Upper lobe of left lung (tissue), 6 donors: ENCODE measurements at regions not wholly inside any gene's neighbourhood (a gene's known extent, or its start where the extent isn't known, plus 50 kb on each side); places are given as distances from the start of the nearest gene placed in this dataset.
A peak's percentile ranks its signal among the peaks of the same experiment; 100 is the strongest.

Source experiments
- ATAC-seq, 2 donors: fragments of 200-7000 bp; cut with Tn5 transposase; one replicate each; pipeline ENCODE4 v1.9.1; 2022; ENCODE audit warnings: mild to moderate bottlenecking in 2 of 2, moderate library complexity in 2 of 2; ENCODE audit not compliant: low FRiP score in 2 of 2
- DNase-seq, 2 donors: peaks; one replicate each; pipeline ENCODE4 v3.0.0-alpha.2; 2019 to 2020
- H3K27ac ChIP-seq, 4 donors: fragments of 200-600 bp; sonication (generic); one replicate each; pipeline ENCODE4 v1.5.1; 2016 to 2019
- H3K27me3 ChIP-seq, 4 donors: fragments of 200-600 bp; sonication (generic); one replicate each; pipeline ENCODE4 v1.5.1; 2017 to 2019
- H3K36me3 ChIP-seq, 4 donors: fragments of 200-600 bp; sonication (generic); one replicate each; pipeline ENCODE4 v1.5.1; 2016 to 2019
- H3K4me1 ChIP-seq, 4 donors: fragments of 200-600 bp; sonication (generic); one replicate each; pipeline ENCODE4 v1.5.1; 2018 to 2019
- H3K4me3 ChIP-seq, 4 donors: fragments of 200-600 bp; sonication (generic); one replicate each; pipeline ENCODE4 v1.5.1; 2017 to 2019; ENCODE audit warnings: mild to moderate bottlenecking in 2 of 4, moderate library complexity in 1 of 4
- H3K9me3 ChIP-seq, 4 donors: fragments of 200-600 bp; sonication (generic); one replicate each; pipeline ENCODE4 v1.5.1; 2018 to 2019
- CTCF ChIP-seq, 6 experiments: fragments of 450-650 bp in 4 of 6; fragments of 200-600 bp in 2 of 6; sonication (generic) in 2 of 6; IDR thresholded peaks; one replicate each; pipeline ENCODE4 v1.5.1; 2016 to 2019; ENCODE audit warnings: antibody characterized with exemption in 6 of 6
- EP300 ChIP-seq, 4 donors: sonication (generic); formaldehyde crosslinking; IDR thresholded peaks; one replicate each; pipeline ENCODE4 v1.5.1; 2017; ENCODE audit warnings: antibody characterized with exemption in 4 of 4, control low read depth in 2 of 4
- POLR2A ChIP-seq, 4 donors: fragments of 450-650 bp; IDR thresholded peaks; one replicate each; pipeline ENCODE4 v1.5.1; 2016 to 2017; ENCODE audit warnings: antibody characterized with exemption in 4 of 4, mild to moderate bottlenecking in 2 of 4
- POLR2AphosphoS5 ChIP-seq, 2 donors: sonication (generic); formaldehyde crosslinking; IDR thresholded peaks; one replicate each; pipeline ENCODE4 v1.5.1; 2017; ENCODE audit warnings: antibody characterized with exemption in 2 of 2
- WGBS, 2 donors: methylation state at CpG; one replicate each; pipeline ENCODE4 v1.1.5; 2017 to 2018; 5-methylcytosine and 5-hydroxymethylcytosine counted together
- donor health status: DM: no; HTN: no; CAD: no; lungs with moderate emphysema.
- donor health status: DM: no; HTN: yes; CAD: no; lungs with severe emphysema.

- Histone ChIP-seq H3K36me3 (no peaks in the 10 kb centered on the region), H3K9me3 (no peaks in the 10 kb centered on the region), H3K27ac (no peak overlapping the region), H3K4me3 (no peak overlapping the region), H3K27me3 (no peaks in the 10 kb centered on the region), H3K4me1 (no peaks in the 10 kb centered on the region)
- WGBS, 2 donors = 58 to 63% methylated on average over 5 to 7 of the region's 7 CpGs
- DNase-seq (no peak), ATAC-seq (no peak)
- TF ChIP-seq CTCF (IDR thresholded peaks at IDR 0.05) (no peak), POLR2A (IDR thresholded peaks at IDR 0.05) (no peak), POLR2AphosphoS5 (IDR thresholded peaks at IDR 0.05) (no peak), EP300 (IDR thresholded peaks at IDR 0.05) (no peak)
These were observed 235.6 kb upstream of the MOCS1 start for GRCh38 chr6:40169878-40170277.

- Histone ChIP-seq H3K4me3 (no peak overlapping the region), H3K36me3 (no peaks in the 10 kb centered on the region), H3K9me3 (no peaks in the 10 kb centered on the region), H3K4me1 (no peaks in the 10 kb centered on the region), H3K27ac (no peak overlapping the region), H3K27me3 (no peaks in the 10 kb centered on the region)
- DNase-seq = no peak
- ATAC-seq = no peak
- TF ChIP-seq CTCF (IDR thresholded peaks at IDR 0.05) = no peak
These were observed 232.7 kb upstream of the MOCS1 start for GRCh38 chr6:40166963-40167362.

GRCh38 chr6:40165036-40165709 is 230.9 kb upstream of the MOCS1 start:
- no peak for DNase-seq
- H3K27me3 ChIP-seq = no peaks in the 10 kb centered on the region
- no peak for ATAC-seq
- H3K4me1 ChIP-seq = no peaks in the 10 kb centered on the region
- no peak overlapping the region for H3K4me3 ChIP-seq
- H3K9me3 ChIP-seq = no peaks in the 10 kb centered on the region
- 77 to 83% methylated on average over 7 of the region's 7 CpGs for WGBS, 2 donors
- H3K27ac ChIP-seq = no peak overlapping the region
- TF ChIP-seq POLR2A (IDR thresholded peaks at IDR 0.05) (no peak), EP300 (IDR thresholded peaks at IDR 0.05) (no peak), CTCF (IDR thresholded peaks at IDR 0.05) (no peak), POLR2AphosphoS5 (IDR thresholded peaks at IDR 0.05) (no peak)
- H3K36me3 ChIP-seq = no peaks in the 10 kb centered on the region

- peak in 1 of 2 donors; percentile 7 for DNase-seq
- no peaks in the 10 kb centered on the region for H3K4me1 ChIP-seq
- no peaks in the 10 kb centered on the region for H3K36me3 ChIP-seq
- TF ChIP-seq POLR2A (IDR thresholded peaks at IDR 0.05) = no peak
- TF ChIP-seq EP300 (IDR thresholded peaks at IDR 0.05) = no peak
- TF ChIP-seq POLR2AphosphoS5 (IDR thresholded peaks at IDR 0.05) = no peak
- H3K27me3 ChIP-seq = no peaks in the 10 kb centered on the region
- no peaks in the 10 kb centered on the region for H3K9me3 ChIP-seq
- ATAC-seq = no peak
- 88 to 90% methylated on average over 8 of the region's 8 CpGs for WGBS, 2 donors
- no peak overlapping the region for H3K4me3 ChIP-seq
- no peak overlapping the region for H3K27ac ChIP-seq
These were observed 230.1 kb upstream of the MOCS1 start for GRCh38 chr6:40164345-40164755.

GRCh38 chr6:40163924-40164323 is 229.7 kb upstream of the MOCS1 start:
- no peaks in the 10 kb centered on the region for H3K4me1 ChIP-seq
- no peak for DNase-seq
- TF ChIP-seq POLR2AphosphoS5 (IDR thresholded peaks at IDR 0.05) = no peak
- no peak for TF ChIP-seq POLR2A (IDR thresholded peaks at IDR 0.05)
- no peak for TF ChIP-seq EP300 (IDR thresholded peaks at IDR 0.05)
- H3K9me3 ChIP-seq = no peaks in the 10 kb centered on the region
- no peaks in the 10 kb centered on the region for H3K27me3 ChIP-seq
- 83% methylated on average over 6 to 7 of the region's 7 CpGs for WGBS, 2 donors
- H3K36me3 ChIP-seq = no peaks in the 10 kb centered on the region
- no peak for ATAC-seq
- no peak overlapping the region for H3K4me3 ChIP-seq
- no peak overlapping the region for H3K27ac ChIP-seq

- TF ChIP-seq POLR2A (IDR thresholded peaks at IDR 0.05) (no peak), CTCF (IDR thresholded peaks at IDR 0.05) (no peak), EP300 (IDR thresholded peaks at IDR 0.05) (no peak), POLR2AphosphoS5 (IDR thresholded peaks at IDR 0.05) (no peak)
- Histone ChIP-seq H3K27ac (no peak overlapping the region), H3K4me1 (no peaks in the 10 kb centered on the region), H3K9me3 (no peaks in the 10 kb centered on the region), H3K27me3 (no peaks in the 10 kb centered on the region), H3K36me3 (no peaks in the 10 kb centered on the region), H3K4me3 (no peak overlapping the region)
- no peak for DNase-seq
- 61 to 78% methylated on average over 4 to 5 of the region's 5 CpGs for WGBS, 2 donors
- ATAC-seq = peak in 1 of 2 donors; percentile 23
These were observed 227.8 kb upstream of the MOCS1 start for GRCh38 chr6:40162074-40162473.
